H9 (cell line): ENCODE measurements at regions not wholly inside any gene's neighbourhood (a gene's known extent, or its start where the extent isn't known, plus 50 kb on each side); places are given as distances from the start of the nearest gene placed in this dataset.

Source experiments
- DNase-seq: peaks from one replicate; pipeline ENCODE4 v3.0.0-alpha.2; 2017
- H2AFZ ChIP-seq: one replicate; pipeline ENCODE4 v1.6.1; 2013; ENCODE audit warnings: mild to moderate bottlenecking, low read length, control low read depth, moderate library complexity
- H2AK5ac ChIP-seq: 2 replicates; pipeline ENCODE4 v1.6.1; 2013; ENCODE audit warnings: low read length, control low read depth, mixed read lengths; ENCODE audit not compliant: insufficient read length
- H2BK120ac ChIP-seq: one replicate; pipeline ENCODE4 v1.6.1; 2013; ENCODE audit warnings: low read depth, mild to moderate bottlenecking, low read length, control low read depth, inconsistent platforms; ENCODE audit not compliant: poor library complexity, severe bottlenecking
- H2BK12ac ChIP-seq: 2 replicates; pipeline ENCODE4 v1.6.1; 2013; ENCODE audit warnings: low read length, control low read depth, mixed read lengths, low read depth; ENCODE audit not compliant: insufficient read length
- H2BK15ac ChIP-seq: 2 replicates; pipeline ENCODE4 v1.6.1; 2013; ENCODE audit warnings: low read depth, low read length, control low read depth
- H2BK20ac ChIP-seq: one replicate; pipeline ENCODE4 v1.6.1; 2013; ENCODE audit warnings: low read depth, mild to moderate bottlenecking, low read length, control low read depth, inconsistent platforms; ENCODE audit not compliant: poor library complexity, severe bottlenecking
- H2BK5ac ChIP-seq: 2 replicates; pipeline ENCODE4 v1.6.1; 2013; ENCODE audit warnings: low read length, control low read depth, mixed read lengths; ENCODE audit not compliant: insufficient read length
- H3K14ac ChIP-seq: 2 replicates; pipeline ENCODE4 v1.6.1; 2013; ENCODE audit warnings: low read length, control low read depth; ENCODE audit not compliant: insufficient read depth
- H3K18ac ChIP-seq: 2 replicates; pipeline ENCODE4 v1.6.1; 2013; ENCODE audit warnings: low read depth, mild to moderate bottlenecking, mixed read lengths, low read length, control low read depth; ENCODE audit not compliant: insufficient read length
- H3K23ac ChIP-seq: 2 replicates; pipeline ENCODE4 v1.6.1; 2013; ENCODE audit warnings: low read length, control low read depth, mixed read lengths, low read depth; ENCODE audit not compliant: insufficient read length
- H3K23me2 ChIP-seq: 2 replicates; pipeline ENCODE4 v1.6.1; 2013; ENCODE audit warnings: low read depth, mild to moderate bottlenecking, mixed read lengths, low read length, control low read depth; ENCODE audit not compliant: insufficient read length, poor library complexity, severe bottlenecking
- H3K27ac ChIP-seq: 2 replicates; pipeline ENCODE4 v1.5.1; 2013; ENCODE audit warnings: low read length, control low read depth, mixed read lengths, low read depth; ENCODE audit not compliant: insufficient read length
- H3K27me3 ChIP-seq: 2 replicates; pipeline ENCODE4 v1.6.1; 2013; ENCODE audit warnings: low read length, control low read depth, inconsistent platforms; ENCODE audit not compliant: insufficient read depth
- H3K4ac ChIP-seq: 2 replicates; pipeline ENCODE4 v1.6.1; 2013; ENCODE audit warnings: low read depth, mild to moderate bottlenecking, control low read depth, inconsistent platforms, low read length, moderate library complexity
- H3K4me1 ChIP-seq: 2 replicates; pipeline ENCODE4 v1.6.1; 2013; ENCODE audit warnings: low read length, control low read depth, inconsistent platforms; ENCODE audit not compliant: insufficient read depth
- H3K4me2 ChIP-seq: 2 replicates; pipeline ENCODE4 v1.6.1; 2013; ENCODE audit warnings: low read length, control low read depth, mixed read lengths; ENCODE audit not compliant: insufficient read length, insufficient read depth
- H3K56ac ChIP-seq: 2 replicates; pipeline ENCODE4 v1.6.1; 2013; ENCODE audit warnings: low read depth, mild to moderate bottlenecking, mixed read lengths, low read length, control low read depth; ENCODE audit not compliant: insufficient read length
- H3K79me1 ChIP-seq: 2 replicates; pipeline ENCODE4 v1.6.1; 2013; ENCODE audit warnings: low read depth, mild to moderate bottlenecking, moderate library complexity, low read length, control low read depth, inconsistent platforms; ENCODE audit not compliant: insufficient read depth, poor library complexity, severe bottlenecking
- H3K79me2 ChIP-seq: 2 replicates; pipeline ENCODE4 v1.6.1; 2013; ENCODE audit warnings: low read length, control low read depth, inconsistent platforms; ENCODE audit not compliant: insufficient read depth
- H3K9ac ChIP-seq: 2 replicates; pipeline ENCODE4 v1.6.1; 2013; ENCODE audit warnings: low read length, control low read depth, mixed read lengths; ENCODE audit not compliant: insufficient read length; ENCODE audit errors: extremely low read depth
- H3K9me3 ChIP-seq: one replicate; pipeline ENCODE4 v1.6.1; 2013; ENCODE audit warnings: low read depth, low read length, inconsistent platforms; ENCODE audit not compliant: control insufficient read depth
- H3T11ph ChIP-seq: one replicate; pipeline ENCODE4 v1.6.1; 2013; ENCODE audit warnings: mild to moderate bottlenecking, low read length, control low read depth, inconsistent platforms
- H4K20me1 ChIP-seq: one replicate; pipeline ENCODE4 v1.6.1; 2013; ENCODE audit not compliant: control insufficient read depth, insufficient read length, insufficient read depth
- H4K5ac ChIP-seq: 2 replicates; pipeline ENCODE4 v1.6.1; 2013; ENCODE audit warnings: low read depth, mild to moderate bottlenecking, mixed read lengths, low read length, control low read depth; ENCODE audit not compliant: insufficient read length
- H4K8ac ChIP-seq: replicated peaks from 2 replicates; pipeline ENCODE4 v1.6.1; 2013; ENCODE audit warnings: low read length, control low read depth, mixed read lengths, low read depth; ENCODE audit not compliant: insufficient read length
- H4K91ac ChIP-seq: 2 replicates; pipeline ENCODE4 v1.6.1; 2013; ENCODE audit warnings: low read depth, mild to moderate bottlenecking, moderate library complexity, mixed read lengths, low read length, control low read depth; ENCODE audit not compliant: insufficient read length
- H3K27ac Mint-ChIP-seq, 3 experiments: 2 replicates in 2 of 3; 3 replicates in 1 of 3; pipeline ENCODE4 v1.8.0; 2020 to 2021; ENCODE audit warnings: mixed read lengths in 3 of 3, mild to moderate bottlenecking in 1 of 3, moderate library complexity in 1 of 3
- H3K27me3 Mint-ChIP-seq: 2 replicates; pipeline ENCODE4 v1.8.0; 2021; ENCODE audit warnings: low read depth, mild to moderate bottlenecking, moderate library complexity, mixed read lengths
- H3K36me3 Mint-ChIP-seq, 3 experiments: 2 replicates in 2 of 3; 3 replicates in 1 of 3; pipeline ENCODE4 v1.8.0; 2020 to 2021; ENCODE audit warnings: low read depth in 3 of 3, mixed read lengths in 3 of 3; ENCODE audit not compliant: insufficient read depth in 1 of 3
- H3K4me1 Mint-ChIP-seq, 2 experiments: 2 replicates each; pipeline ENCODE4 v1.8.0; 2020; ENCODE audit warnings: mixed read lengths in 2 of 2
- H3K4me3 Mint-ChIP-seq, 2 experiments: 2 replicates in 1 of 2; 3 replicates in 1 of 2; pipeline ENCODE4 v1.8.0; 2020 to 2021; ENCODE audit warnings: mild to moderate bottlenecking in 2 of 2, mixed read lengths in 2 of 2, moderate library complexity in 1 of 2
- H3K9me3 Mint-ChIP-seq, 2 experiments: 2 replicates in 1 of 2; 3 replicates in 1 of 2; pipeline ENCODE4 v1.8.0; 2020; ENCODE audit warnings: mild to moderate bottlenecking in 2 of 2, mixed read lengths in 2 of 2, moderate library complexity in 1 of 2
- WGBS: extraction: QIAGEN DNeasy Blood & Tissue Kit; methylation state at CpG from one replicate; pipeline ENCODE4 v1.1.7; 2013; ENCODE audit warnings: missing lambda C conversion rate, low lambda C conversion rate, mixed read lengths; ENCODE audit not compliant: insufficient read length; ENCODE audit errors: extremely low coverage; 5-methylcytosine and 5-hydroxymethylcytosine counted together
- TF ChIP-seq, protein P1 (sequence below): fragments of 200-600 bp; sonication (generic); conservative IDR thresholded peaks from 3 replicates; pipeline ENCODE4 v1.8.0; 2021; ENCODE audit warnings: antibody characterized with exemption, mild to moderate bottlenecking

DNA sequence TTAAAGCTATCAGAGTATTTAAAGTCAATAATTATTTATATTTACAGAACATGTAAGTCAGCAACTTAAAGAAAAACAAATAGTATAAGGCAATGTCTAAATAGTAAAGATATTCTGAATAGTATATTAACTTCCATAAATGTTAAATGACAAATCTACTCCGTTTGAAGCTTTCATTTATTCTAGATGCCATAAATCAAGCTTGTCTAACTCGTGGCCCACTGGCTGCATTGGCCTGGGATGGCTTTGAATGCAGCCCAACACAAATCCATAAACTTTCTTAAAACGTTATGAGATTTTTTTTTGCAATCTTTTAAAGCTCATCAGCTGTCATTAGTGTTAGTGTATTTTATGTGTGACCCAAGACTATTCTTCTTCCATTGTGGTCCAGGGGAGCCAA lies 1117.1 kb upstream of the PCDH9 start:
- Histone ChIP-seq H3K4me2 (no peak overlapping the region), H2BK20ac (no peak overlapping the region), H4K5ac (no peak overlapping the region), H3K27me3 (no peaks in the 10 kb centered on the region), H3K4me1 (no peaks in the 10 kb centered on the region), H2AFZ (no peak overlapping the region), H2BK12ac (no peak overlapping the region), H3K9ac (no peak overlapping the region), H4K8ac (no peak overlapping the region), H3K9me3 (no peaks in the 10 kb centered on the region), H3K79me1 (no peaks in the 10 kb centered on the region), H3K79me2 (no peaks in the 10 kb centered on the region), H2BK120ac (no peak overlapping the region), H4K91ac (no peak overlapping the region), H3K27ac (no peak overlapping the region), H3K18ac (no peak overlapping the region), H3K23me2 (no peaks in the 10 kb centered on the region), H3K4ac (no peak overlapping the region), H2AK5ac (no peak overlapping the region), H3K14ac (no peak overlapping the region), H3K56ac (no peak overlapping the region), H2BK15ac (no peak overlapping the region), H2BK5ac (no peak overlapping the region), H3T11ph (no peak overlapping the region), H3K23ac (no peak overlapping the region), H4K20me1 (no peaks in the 10 kb centered on the region)
- TF ChIP-seq, protein P1, sequence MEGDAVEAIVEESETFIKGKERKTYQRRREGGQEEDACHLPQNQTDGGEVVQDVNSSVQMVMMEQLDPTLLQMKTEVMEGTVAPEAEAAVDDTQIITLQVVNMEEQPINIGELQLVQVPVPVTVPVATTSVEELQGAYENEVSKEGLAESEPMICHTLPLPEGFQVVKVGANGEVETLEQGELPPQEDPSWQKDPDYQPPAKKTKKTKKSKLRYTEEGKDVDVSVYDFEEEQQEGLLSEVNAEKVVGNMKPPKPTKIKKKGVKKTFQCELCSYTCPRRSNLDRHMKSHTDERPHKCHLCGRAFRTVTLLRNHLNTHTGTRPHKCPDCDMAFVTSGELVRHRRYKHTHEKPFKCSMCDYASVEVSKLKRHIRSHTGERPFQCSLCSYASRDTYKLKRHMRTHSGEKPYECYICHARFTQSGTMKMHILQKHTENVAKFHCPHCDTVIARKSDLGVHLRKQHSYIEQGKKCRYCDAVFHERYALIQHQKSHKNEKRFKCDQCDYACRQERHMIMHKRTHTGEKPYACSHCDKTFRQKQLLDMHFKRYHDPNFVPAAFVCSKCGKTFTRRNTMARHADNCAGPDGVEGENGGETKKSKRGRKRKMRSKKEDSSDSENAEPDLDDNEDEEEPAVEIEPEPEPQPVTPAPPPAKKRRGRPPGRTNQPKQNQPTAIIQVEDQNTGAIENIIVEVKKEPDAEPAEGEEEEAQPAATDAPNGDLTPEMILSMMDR = no peak
- no peak for DNase-seq
- WGBS = no CpG with 5 or more reads among the region's 3 CpGs
- H3K27me3 Mint-ChIP-seq = no peaks in the 10 kb centered on the region
- H3K4me1 Mint-ChIP-seq = no peaks in the 10 kb centered on the region
- H3K27ac Mint-ChIP-seq = no peak overlapping the region
- no peak overlapping the region for H3K4me3 Mint-ChIP-seq
- H3K36me3 Mint-ChIP-seq = peaks cover 6 to 18% (median 9%) of the 10 kb centered on the region in 3 experiments
- H3K9me3 Mint-ChIP-seq = peaks cover 14 to 16% of the 10 kb centered on the region in 2 experiments
